SK-N-SH treated with all-trans-retinoic acid at 6 μM for 48 hours (cell line): ENCODE measurements at regions not wholly inside any gene's neighbourhood (a gene's known extent, or its start where the extent isn't known, plus 50 kb on each side); places are given as distances from the start of the nearest gene placed in this dataset.

Experiments used
- ATAC-seq: fragments of 200-7000 bp; cut with Tn5 transposase; 3 replicates; pipeline ENCODE4 v1.9.1; 2020; ENCODE audit warnings: mild to moderate bottlenecking, moderate library complexity
- ARNTL ChIP-seq: fragments of 450-650 bp; formaldehyde crosslinking; IDR thresholded peaks from 2 replicates; pipeline ENCODE4 v1.5.0; 2020; ENCODE audit warnings: low read depth, mild to moderate bottlenecking, moderate library complexity, borderline replicate concordance
- BACH2 ChIP-seq: fragments of 250-450 bp; sonication (Bioruptor Pico); IDR thresholded peaks from 2 replicates; pipeline ENCODE4 v1.9.0; 2021; ENCODE audit warnings: mild to moderate bottlenecking, borderline replicate concordance
- CREB5 ChIP-seq: fragments of 250-450 bp; sonication (Bioruptor Pico); IDR thresholded peaks from 2 replicates; pipeline ENCODE4 v1.5.1; 2020; ENCODE audit warnings: low read depth, mild to moderate bottlenecking, moderate library complexity
- CSDC2 ChIP-seq: fragments of 250-450 bp; sonication (Bioruptor Pico); IDR thresholded peaks from 2 replicates; pipeline ENCODE4 v1.5.0; 2020; ENCODE audit warnings: mild to moderate bottlenecking, moderate library complexity
- CSRNP3 ChIP-seq: fragments of 250-450 bp; sonication (Bioruptor Pico); IDR thresholded peaks from 2 replicates; pipeline ENCODE4 v1.5.1; 2021; ENCODE audit warnings: mild to moderate bottlenecking, moderate library complexity
- ESRRG ChIP-seq: fragments of 250-450 bp; sonication (Bioruptor Pico); IDR thresholded peaks from 2 replicates; pipeline ENCODE4 v1.6.1; 2021; ENCODE audit warnings: mild to moderate bottlenecking
- GLIS3 ChIP-seq: fragments of 250-450 bp; sonication (Bioruptor Pico); IDR thresholded peaks from 2 replicates; pipeline ENCODE4 v1.5.0; 2020; ENCODE audit warnings: mild to moderate bottlenecking, moderate library complexity
- ISL1 ChIP-seq: fragments of 250-450 bp; sonication (Bioruptor Pico); IDR thresholded peaks from 2 replicates; pipeline ENCODE4 v2.1.2; 2022; ENCODE audit warnings: mild to moderate bottlenecking, moderate library complexity
- OSR1 ChIP-seq: fragments of 250-450 bp; sonication (Bioruptor Pico); IDR thresholded peaks from 2 replicates; pipeline ENCODE4 v1.8.0; 2022; ENCODE audit warnings: moderate library complexity, mild to moderate bottlenecking, inconsistent platforms
- PATZ1 ChIP-seq: fragments of 250-450 bp; sonication (Bioruptor Pico); IDR thresholded peaks from 2 replicates; pipeline ENCODE4 v1.8.0; 2020; ENCODE audit warnings: mild to moderate bottlenecking, moderate library complexity, borderline replicate concordance
- POU6F1 ChIP-seq: fragments of 250-450 bp; sonication (Bioruptor Pico); IDR thresholded peaks from 2 replicates; pipeline ENCODE4 v1.8.0; 2021; ENCODE audit warnings: low read depth, mild to moderate bottlenecking, moderate library complexity, borderline replicate concordance
- PPARA ChIP-seq: fragments of 250-450 bp; sonication (Bioruptor Pico); IDR thresholded peaks from 2 replicates; pipeline ENCODE4 v1.5.0; 2020; ENCODE audit warnings: mild to moderate bottlenecking, borderline replicate concordance
- RARB ChIP-seq: fragments of 250-450 bp; sonication (Bioruptor Pico); IDR thresholded peaks from 2 replicates; pipeline ENCODE4 v1.8.0; 2021; ENCODE audit warnings: mild to moderate bottlenecking, moderate library complexity
- SNAI2 ChIP-seq: fragments of 250-450 bp; sonication (Bioruptor Pico); IDR thresholded peaks from 2 replicates; pipeline ENCODE4 v1.5.0; 2020; ENCODE audit warnings: mild to moderate bottlenecking, moderate library complexity
- TCF4 ChIP-seq: fragments of 250-450 bp; sonication (Bioruptor Pico); IDR thresholded peaks from 2 replicates; pipeline ENCODE4 v1.8.0; 2021; ENCODE audit warnings: mild to moderate bottlenecking, moderate library complexity, borderline replicate concordance
- TOX ChIP-seq: fragments of 250-450 bp; sonication (Bioruptor Pico); IDR thresholded peaks from 2 replicates; pipeline ENCODE4 v1.8.0; 2021; ENCODE audit warnings: mild to moderate bottlenecking, moderate library complexity, borderline replicate concordance
- TSHZ2 ChIP-seq: fragments of 250-450 bp; sonication (Bioruptor Pico); IDR thresholded peaks from 2 replicates; pipeline ENCODE4 v1.5.0; 2020; ENCODE audit warnings: mild to moderate bottlenecking, moderate library complexity
- ZC3H10 ChIP-seq: fragments of 250-450 bp; sonication (Bioruptor Pico); IDR thresholded peaks from 2 replicates; pipeline ENCODE4 v1.5.1; 2021; ENCODE audit warnings: mild to moderate bottlenecking, moderate library complexity
- ZFP3 ChIP-seq: fragments of 250-450 bp; sonication (Bioruptor Pico); IDR thresholded peaks from 2 replicates; pipeline ENCODE4 v1.5.0; 2020; ENCODE audit warnings: mild to moderate bottlenecking, moderate library complexity
- ZFP30 ChIP-seq: fragments of 450-650 bp; formaldehyde crosslinking; IDR thresholded peaks from 2 replicates; pipeline ENCODE4 v1.5.0; 2022; ENCODE audit warnings: mild to moderate bottlenecking, moderate library complexity
- ZNF565 ChIP-seq: fragments of 450-650 bp; formaldehyde crosslinking; conservative IDR thresholded peaks from 2 replicates; pipeline ENCODE4 v1.5.0; 2020; ENCODE audit warnings: low read depth, mild to moderate bottlenecking, moderate library complexity
- ZNF70 ChIP-seq: fragments of 450-650 bp; formaldehyde crosslinking; IDR thresholded peaks from 2 replicates; pipeline ENCODE4 v1.5.0; 2020; ENCODE audit warnings: mild to moderate bottlenecking, moderate library complexity
- ZNF8 ChIP-seq: fragments of 450-650 bp; formaldehyde crosslinking; IDR thresholded peaks from 2 replicates; pipeline ENCODE4 v1.5.0; 2020; ENCODE audit warnings: mild to moderate bottlenecking, moderate library complexity

- no peak for ATAC-seq
- no peak for TF ChIP-seq CSDC2 (CRISPR knock-in tag)
- no peak for TF ChIP-seq ARNTL (CRISPR knock-in tag)
- no peak for TF ChIP-seq BACH2 (CRISPR knock-in tag)
- no peak for TF ChIP-seq GLIS3
- TF ChIP-seq ISL1 (CRISPR knock-in tag), result no peak
- no peak for TF ChIP-seq ZFP30 (CRISPR knock-in tag)
Observed at GRCh38 chr4:165634766-165635165, 238.3 kb upstream of the TLL1 start.

GRCh38 chr4:165635381-165635780 is 237.7 kb upstream of the TLL1 start:
- no peak for ATAC-seq
- TF ChIP-seq CSRNP3 (CRISPR knock-in tag), result no peak
- no peak for TF ChIP-seq CREB5 (CRISPR knock-in tag)
- no peak for TF ChIP-seq CSDC2 (CRISPR knock-in tag)
- TF ChIP-seq TOX, result no peak
- TF ChIP-seq GLIS3, result no peak
- TF ChIP-seq ISL1 (CRISPR knock-in tag), result no peak
- TF ChIP-seq BACH2 (CRISPR knock-in tag), result no peak
- no peak for TF ChIP-seq OSR1
- no peak for TF ChIP-seq ZNF565 (CRISPR knock-in tag)
- no peak for TF ChIP-seq SNAI2 (CRISPR knock-in tag)
- TF ChIP-seq RARB (CRISPR knock-in tag), result no peak
- no peak for TF ChIP-seq ARNTL (CRISPR knock-in tag)
- no peak for TF ChIP-seq ZNF70

- ATAC-seq, result no peak
- TF ChIP-seq OSR1 (no peak), POU6F1 (CRISPR knock-in tag) (no peak), RARB (CRISPR knock-in tag) (no peak), ARNTL (CRISPR knock-in tag) (no peak), TCF4 (no peak), ESRRG (CRISPR knock-in tag) (no peak), ZNF8 (CRISPR knock-in tag) (no peak), ZFP3 (CRISPR knock-in tag) (no peak), ZC3H10 (no peak), GLIS3 (no peak), CSRNP3 (CRISPR knock-in tag) (no peak), TSHZ2 (CRISPR knock-in tag) (no peak)
Observed at GRCh38 chr4:165635951-165636350, 237.1 kb upstream of the TLL1 start.

GRCh38 chr4:165651901-165652300 is 221.1 kb upstream of the TLL1 start:
- ATAC-seq, result no peak
- no peak for TF ChIP-seq ESRRG (CRISPR knock-in tag)
- no peak for TF ChIP-seq ISL1 (CRISPR knock-in tag)
- TF ChIP-seq TCF4, result no peak
- TF ChIP-seq CSDC2 (CRISPR knock-in tag), result no peak
- TF ChIP-seq RARB (CRISPR knock-in tag), result no peak
- TF ChIP-seq TOX, result no peak
- no peak for TF ChIP-seq BACH2 (CRISPR knock-in tag)
- no peak for TF ChIP-seq ZFP3 (CRISPR knock-in tag)
- TF ChIP-seq ARNTL (CRISPR knock-in tag), result no peak
- no peak for TF ChIP-seq PATZ1
- no peak for TF ChIP-seq PPARA
- TF ChIP-seq CREB5 (CRISPR knock-in tag), result no peak
- TF ChIP-seq ZNF8 (CRISPR knock-in tag), result no peak
- no peak for TF ChIP-seq GLIS3
- TF ChIP-seq ZFP30 (CRISPR knock-in tag), result no peak
- TF ChIP-seq ZNF70, result no peak
- TF ChIP-seq ZNF565 (CRISPR knock-in tag), result no peak
